OCI-LY3 (cell line): ENCODE measurements at regions not wholly inside any gene's neighbourhood (a gene's known extent, or its start where the extent isn't known, plus 50 kb on each side); places are given as distances from the start of the nearest gene placed in this dataset.

ENCODE experiments used
- EZH2phosphoT487 ChIP-seq: fragments of 200-600 bp; shearing (Covaris generic); IDR thresholded peaks from 2 replicates; pipeline ENCODE4 v1.6.1; 2018; ENCODE audit warnings: antibody characterized with exemption, mixed run types, low read depth
- TF ChIP-seq, protein P1 (sequence below): fragments of 200-600, 300-600 bp; sonication (generic); IDR thresholded peaks from 2 replicates; pipeline ENCODE4 v1.5.1; 2014; ENCODE audit warnings: antibody characterized with exemption, low read length, low read depth

DNA sequence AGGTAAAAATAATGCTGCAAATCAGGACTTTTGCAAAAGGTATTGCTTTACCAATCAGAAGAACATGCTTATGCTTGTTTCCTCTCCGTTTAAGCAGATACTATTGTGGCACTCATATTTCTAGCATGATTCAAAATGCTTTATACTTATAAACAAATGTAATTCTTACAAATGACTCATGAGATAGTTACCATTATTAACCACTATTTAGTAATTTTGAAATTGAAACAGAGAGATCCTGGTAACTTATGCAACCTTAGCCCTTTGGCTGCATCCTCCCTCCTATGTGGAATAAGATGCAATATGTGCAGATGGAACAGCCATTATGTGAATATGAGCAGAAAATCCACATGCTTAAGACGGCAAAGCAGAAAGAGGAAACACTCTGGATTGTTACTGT, 164.7 kb downstream of the PCDH18 start:
- TF ChIP-seq, protein P1, sequence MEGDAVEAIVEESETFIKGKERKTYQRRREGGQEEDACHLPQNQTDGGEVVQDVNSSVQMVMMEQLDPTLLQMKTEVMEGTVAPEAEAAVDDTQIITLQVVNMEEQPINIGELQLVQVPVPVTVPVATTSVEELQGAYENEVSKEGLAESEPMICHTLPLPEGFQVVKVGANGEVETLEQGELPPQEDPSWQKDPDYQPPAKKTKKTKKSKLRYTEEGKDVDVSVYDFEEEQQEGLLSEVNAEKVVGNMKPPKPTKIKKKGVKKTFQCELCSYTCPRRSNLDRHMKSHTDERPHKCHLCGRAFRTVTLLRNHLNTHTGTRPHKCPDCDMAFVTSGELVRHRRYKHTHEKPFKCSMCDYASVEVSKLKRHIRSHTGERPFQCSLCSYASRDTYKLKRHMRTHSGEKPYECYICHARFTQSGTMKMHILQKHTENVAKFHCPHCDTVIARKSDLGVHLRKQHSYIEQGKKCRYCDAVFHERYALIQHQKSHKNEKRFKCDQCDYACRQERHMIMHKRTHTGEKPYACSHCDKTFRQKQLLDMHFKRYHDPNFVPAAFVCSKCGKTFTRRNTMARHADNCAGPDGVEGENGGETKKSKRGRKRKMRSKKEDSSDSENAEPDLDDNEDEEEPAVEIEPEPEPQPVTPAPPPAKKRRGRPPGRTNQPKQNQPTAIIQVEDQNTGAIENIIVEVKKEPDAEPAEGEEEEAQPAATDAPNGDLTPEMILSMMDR = no peak
- TF ChIP-seq EZH2phosphoT487 = no peak
